ENCODE measurements at regions not wholly inside any gene's neighbourhood (a gene's known extent, or its start where the extent isn't known, plus 50 kb on each side); places are given as distances from the start of the nearest gene placed in this dataset.

- DNase-seq (ENCODE audit: low spot score), result no peak
- in situ Hi-C loops (cut with MboI; ENCODE audit: low pct_unique_long_range_greater_than_20kb, low sequenced_read_pairs, unreplicated experiment), result no loop called here
- TF ChIP-seq CTCF (IDR thresholded peaks at IDR 0.05; ENCODE audit: extremely low read depth, insufficient read depth, missing control alignments), result no peak
Measured at GRCh38 chr10:123522702-123523312, 143.3 kb upstream of the GPR26 start.

- in situ Hi-C loops (cut with MboI; ENCODE audit: low pct_unique_long_range_greater_than_20kb, low sequenced_read_pairs, unreplicated experiment), result no loop called here
- no peak for DNase-seq (ENCODE audit: low spot score)
- TF ChIP-seq CTCF (IDR thresholded peaks at IDR 0.05; ENCODE audit: extremely low read depth, insufficient read depth, missing control alignments), result no peak
Measured at GRCh38 chr10:123523833-123524232, 142.3 kb upstream of the GPR26 start.

GRCh38 chr10:123526356-123527064 is 139.6 kb upstream of the GPR26 start:
- no peak for TF ChIP-seq CTCF (IDR thresholded peaks at IDR 0.05; ENCODE audit: extremely low read depth, insufficient read depth, missing control alignments)
- in situ Hi-C loops (cut with MboI; ENCODE audit: low pct_unique_long_range_greater_than_20kb, low sequenced_read_pairs, unreplicated experiment), result no loop called here
- DNase-seq (ENCODE audit: low spot score), result no peak

- in situ Hi-C loops (cut with MboI; ENCODE audit: low pct_unique_long_range_greater_than_20kb, low sequenced_read_pairs, unreplicated experiment), result no loop called here
- TF ChIP-seq CTCF (IDR thresholded peaks at IDR 0.05; ENCODE audit: extremely low read depth, insufficient read depth, missing control alignments), result no peak
- no peak for DNase-seq (ENCODE audit: low spot score)
Measured at GRCh38 chr10:123527151-123527550, 139.0 kb upstream of the GPR26 start.

- TF ChIP-seq CTCF (IDR thresholded peaks at IDR 0.05; ENCODE audit: extremely low read depth, insufficient read depth, missing control alignments), result no peak
- no peak for DNase-seq (ENCODE audit: low spot score)
- in situ Hi-C loops (cut with MboI; ENCODE audit: low pct_unique_long_range_greater_than_20kb, low sequenced_read_pairs, unreplicated experiment), result no loop called here
Measured at GRCh38 chr10:123529146-123529760, 136.9 kb upstream of the GPR26 start.

- DNase-seq (ENCODE audit: low spot score), result no peak
- peak; percentile 8 for TF ChIP-seq CTCF (IDR thresholded peaks at IDR 0.05; ENCODE audit: extremely low read depth, insufficient read depth, missing control alignments)
- in situ Hi-C loops (cut with MboI; ENCODE audit: low pct_unique_long_range_greater_than_20kb, low sequenced_read_pairs, unreplicated experiment), result no loop called here
Measured at GRCh38 chr10:123530166-123530870, 135.8 kb upstream of the GPR26 start.
